Cardiac septum (tissue), 1 donor: ENCODE measurements at regions not wholly inside any gene's neighbourhood (a gene's known extent, or its start where the extent isn't known, plus 50 kb on each side); places are given as distances from the start of the nearest gene placed in this dataset.

ENCODE experiments used
- DNase-seq: peaks from one replicate; pipeline ENCODE4 v3.0.0-alpha.2; 2020; ENCODE audit warnings: low spot score
- intact Hi-C: fragments of 100-400 bp; cut with DNase I; formaldehyde crosslinking; loops from one replicate; pipeline ENCODE4 v1.14.0; 2022
- donor health status: DM: no; HTN: no; CAD: no.

GRCh38 chr9:86525182-86525581 is 171.0 kb upstream of the TUT7 start:
- no peak for DNase-seq
- intact Hi-C loops = no loop called here

GRCh38 chr9:86521977-86522376 is 167.8 kb upstream of the TUT7 start:
- DNase-seq = no peak
- intact Hi-C loops = no loop called here

- DNase-seq = no peak
- intact Hi-C loops = no loop called here
These were observed 167.1 kb upstream of the TUT7 start for GRCh38 chr9:86521322-86521721.

DNA sequence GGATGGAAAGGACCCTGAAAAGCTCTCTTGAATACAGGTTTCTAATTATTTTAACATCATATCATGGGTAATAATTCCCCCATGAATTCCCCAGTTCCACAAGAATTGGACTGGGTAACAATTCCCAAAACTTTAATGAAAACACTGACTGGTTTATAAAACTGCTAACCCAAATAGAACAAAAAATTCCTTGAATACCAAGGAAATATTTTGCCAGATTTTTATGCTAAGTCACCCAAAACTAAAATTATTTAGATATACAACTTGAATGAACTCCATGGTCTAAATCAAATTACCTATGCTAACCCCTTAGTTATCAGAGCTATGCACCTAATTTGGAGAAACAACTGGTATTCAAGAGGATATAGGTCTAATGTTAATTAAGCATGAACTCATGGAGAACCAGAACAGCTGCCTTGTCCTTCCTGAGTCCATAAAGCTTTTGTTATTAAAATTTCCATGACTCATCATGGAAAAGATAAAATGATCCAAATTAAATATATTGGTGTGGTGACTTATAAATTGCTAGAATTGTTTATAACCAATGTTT is 164.9 kb upstream of the TUT7 start:
- intact Hi-C loops = no loop called here
- DNase-seq = no peak

GRCh38 chr9:86517475-86517874 is 163.3 kb upstream of the TUT7 start:
- no peak for DNase-seq
- intact Hi-C loops = no loop called here

DNA sequence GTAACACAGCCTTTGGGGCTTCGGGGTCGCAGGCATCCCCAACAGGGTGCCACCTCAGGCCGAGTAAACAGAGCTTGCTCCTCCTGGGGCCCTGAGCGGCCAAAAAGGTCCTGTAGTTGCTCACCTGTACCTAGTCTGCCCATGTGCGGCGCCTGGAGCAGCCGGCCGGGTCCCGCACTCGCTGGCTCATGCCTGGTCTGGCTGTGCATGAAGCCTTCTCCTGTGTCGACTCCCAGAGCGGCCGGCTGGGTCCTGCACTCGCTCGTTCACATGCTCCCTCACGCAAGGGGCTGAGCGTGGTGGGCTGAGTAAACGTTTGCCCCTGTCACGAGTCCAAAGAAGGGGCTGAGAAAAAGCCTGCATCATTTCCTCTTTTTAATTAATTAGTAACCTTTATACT is 162.4 kb upstream of the TUT7 start:
- intact Hi-C loops = no loop called here
- DNase-seq = no peak

DNA sequence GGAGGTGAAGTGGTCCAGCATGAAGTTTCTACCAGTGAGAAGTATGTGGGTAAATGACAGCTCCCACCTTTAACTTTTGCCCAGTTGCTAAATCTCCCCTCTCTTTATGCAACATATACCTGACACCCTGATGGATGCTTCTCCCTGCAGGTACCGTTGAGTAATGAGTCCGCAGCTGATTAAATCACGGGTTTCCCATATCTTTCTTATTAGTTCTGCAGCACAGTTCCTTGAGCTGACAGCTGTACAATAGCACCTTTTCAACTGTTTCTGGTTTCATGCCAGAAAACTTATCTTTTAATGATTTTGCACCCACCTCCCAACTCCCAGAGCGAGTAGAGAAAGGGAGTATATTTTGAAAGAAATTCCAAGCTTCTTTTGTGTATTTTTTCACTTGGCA is 161.0 kb upstream of the TUT7 start:
- DNase-seq = no peak
- intact Hi-C loops = no loop called here

GRCh38 chr9:86513429-86513828 is 159.2 kb upstream of the TUT7 start:
- DNase-seq = no peak
- intact Hi-C loops = no loop called here

DNA sequence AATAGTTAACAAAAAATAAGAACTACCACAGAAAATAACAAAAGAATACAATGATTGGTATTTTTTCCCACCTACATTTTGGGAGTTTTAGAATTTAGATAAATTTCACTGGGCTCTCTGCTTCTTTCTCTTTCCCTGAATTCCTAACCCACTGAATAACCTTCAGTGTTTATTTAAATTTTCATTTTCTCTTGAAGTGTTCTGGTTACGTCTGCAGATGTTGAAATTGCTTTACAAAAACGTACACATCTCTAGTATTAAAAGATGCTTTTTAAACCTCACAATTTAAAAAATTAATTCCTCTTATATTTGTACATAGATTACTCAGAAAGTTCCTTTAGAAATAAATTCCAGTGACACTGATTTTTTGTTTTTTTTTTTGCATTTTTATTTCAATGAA is 158.7 kb upstream of the TUT7 start:
- no peak for DNase-seq
- intact Hi-C loops = no loop called here

DNA sequence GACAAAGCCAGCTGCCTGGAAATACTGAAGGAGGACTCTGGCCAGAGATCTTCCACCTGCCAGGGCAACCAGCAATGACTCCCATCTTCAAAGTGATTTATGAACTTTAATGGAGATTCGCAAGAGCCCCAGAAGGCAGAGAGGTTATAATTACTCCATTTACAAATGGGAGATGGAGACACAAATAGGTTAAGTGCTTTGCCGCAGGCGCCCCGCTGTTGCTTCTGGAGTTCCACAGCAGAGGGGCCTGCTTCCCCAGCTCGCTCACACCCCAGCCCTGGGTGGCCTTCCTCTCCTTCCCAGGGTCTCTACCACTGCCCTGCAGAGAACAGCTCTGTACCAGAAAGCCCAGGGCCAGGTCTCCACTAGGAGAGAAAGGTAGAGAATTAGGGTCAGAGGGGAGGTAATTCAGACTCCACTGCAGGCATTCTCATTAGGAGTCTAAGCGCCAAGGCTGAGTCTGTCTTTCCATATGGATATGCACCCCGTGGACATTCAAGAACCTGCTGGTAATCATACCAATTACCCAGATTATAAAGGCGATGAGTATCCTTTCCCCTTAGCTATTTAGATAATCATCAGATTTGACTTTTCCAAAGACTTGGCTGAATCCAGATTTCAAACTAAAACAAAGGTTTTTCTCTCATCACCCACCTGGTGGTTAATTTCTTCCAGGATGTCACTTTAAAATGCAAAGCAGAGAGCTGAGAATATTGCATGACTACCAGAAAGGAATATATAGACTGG is 157.6 kb upstream of the TUT7 start:
- intact Hi-C loops = no loop called here
- DNase-seq = no peak

- no peak for DNase-seq
- intact Hi-C loops = no loop called here
These were observed 154.1 kb upstream of the TUT7 start for GRCh38 chr9:86508208-86508903.

- DNase-seq = no peak
- intact Hi-C loops = no loop called here
These were observed 153.0 kb upstream of the TUT7 start for GRCh38 chr9:86507212-86507630.

GRCh38 chr9:86503942-86504341 is 149.7 kb upstream of the TUT7 start:
- intact Hi-C loops = no loop called here

DNA sequence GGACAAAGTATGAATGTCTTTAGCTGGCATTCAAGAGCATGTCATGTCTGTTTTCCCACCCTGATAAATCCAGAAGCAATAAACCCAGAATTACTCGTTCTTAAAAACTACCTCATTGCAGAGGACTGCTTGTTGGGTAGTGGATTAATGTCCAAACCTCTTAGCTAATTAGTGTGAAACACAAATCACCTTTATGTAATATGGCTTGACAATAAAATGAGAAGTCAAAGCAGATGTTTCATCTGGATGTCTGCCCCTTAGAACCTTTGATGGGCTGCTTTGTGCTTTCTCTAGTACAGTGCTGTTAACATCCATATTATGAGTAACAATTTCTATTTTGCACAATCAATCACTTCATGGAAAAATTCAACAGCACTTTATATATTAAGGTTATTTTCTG is 149.1 kb upstream of the TUT7 start:
- DNase-seq = no peak
- intact Hi-C loops = no loop called here

More at GRCh38 chr9:86503942-86504341, 149.7 kb upstream of the TUT7 start:
- no peak for DNase-seq

DNA sequence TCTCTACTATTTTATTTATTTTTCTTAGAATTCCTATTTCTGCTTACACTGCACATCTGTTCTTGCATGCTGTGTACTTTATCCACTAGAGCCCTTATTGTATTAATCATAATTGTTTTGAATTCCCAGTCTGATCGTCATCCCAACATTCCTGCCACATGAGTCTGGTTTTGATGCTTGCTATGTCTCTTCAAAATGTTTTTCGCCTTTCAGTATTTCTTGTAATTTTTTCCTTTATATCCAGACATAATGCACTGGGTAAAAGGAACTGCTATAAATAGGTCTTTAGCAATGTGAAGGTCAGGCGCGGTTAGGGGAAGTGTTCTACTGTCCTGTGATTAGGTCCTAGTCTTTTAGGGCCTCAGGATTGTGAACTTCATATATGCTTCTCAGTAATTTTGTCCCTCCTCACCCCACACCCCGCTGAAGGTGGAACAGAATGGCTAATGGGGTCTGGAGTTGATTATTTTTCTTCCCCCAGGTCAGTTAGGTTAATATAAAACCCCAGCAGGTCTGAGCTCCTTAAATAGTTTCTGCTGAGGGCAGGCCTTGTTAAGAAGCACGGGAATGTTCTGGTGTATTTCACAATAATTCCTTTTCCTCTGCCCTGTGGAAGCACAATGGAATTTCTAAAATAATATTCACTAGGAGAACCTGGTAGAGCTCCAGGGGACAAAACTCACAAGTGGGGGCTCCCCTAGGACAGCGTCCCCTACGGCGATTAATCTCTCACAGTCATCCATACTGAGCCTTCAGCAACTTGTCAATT is 146.6 kb upstream of the TUT7 start:
- intact Hi-C loops = no loop called here
- no peak for DNase-seq

DNA sequence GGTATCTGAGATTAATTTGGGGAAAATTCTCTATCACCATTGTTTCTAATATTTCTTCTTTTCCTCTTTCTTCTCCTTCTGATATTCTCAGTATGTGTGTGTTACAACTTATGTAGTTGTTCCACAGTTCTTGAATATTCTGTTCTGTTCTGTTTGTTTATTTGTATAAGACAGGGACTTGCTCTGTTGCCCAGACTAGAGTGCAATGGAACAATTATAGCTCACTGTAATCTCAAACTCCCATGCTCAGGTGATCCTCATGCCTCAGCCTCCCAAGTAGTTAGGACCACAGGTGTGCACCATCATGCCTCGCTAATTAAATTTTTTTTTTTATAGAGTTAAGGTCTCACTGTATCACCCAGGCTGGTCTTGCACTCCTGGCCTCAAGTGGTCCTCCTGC is 145.8 kb upstream of the TUT7 start:
- intact Hi-C loops = no loop called here
- DNase-seq = no peak

DNA sequence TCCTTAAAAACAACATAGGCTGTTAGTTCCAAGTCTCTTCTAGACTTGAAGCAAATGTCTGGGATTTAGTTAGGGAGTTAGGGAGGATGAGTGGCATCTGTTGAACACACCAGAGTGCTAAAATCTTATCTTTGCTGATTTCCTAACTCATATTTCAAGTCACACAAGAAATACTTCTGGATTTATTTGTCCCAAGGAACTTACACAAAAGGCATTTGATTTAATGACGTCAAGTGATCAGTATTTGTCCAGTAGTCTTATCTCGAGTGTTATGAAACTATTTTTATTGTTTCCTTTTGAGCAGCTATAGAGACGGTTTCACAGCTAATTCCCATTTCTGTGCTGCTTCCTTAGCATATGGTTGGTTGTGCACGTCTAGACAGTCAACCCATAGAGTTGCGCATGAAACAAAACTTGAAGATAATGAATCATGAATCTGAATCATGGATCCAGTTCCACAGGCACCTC is 140.5 kb upstream of the TUT7 start:
- intact Hi-C loops = no loop called here
- DNase-seq = no peak

- intact Hi-C loops = loop anchor here (2.0 kb wide), 1 partner anchor 833 kb away; no protein-coding TSS in a partner anchor
These were observed 137.5 kb upstream of the TUT7 start for GRCh38 chr9:86491468-86492266.

DNA sequence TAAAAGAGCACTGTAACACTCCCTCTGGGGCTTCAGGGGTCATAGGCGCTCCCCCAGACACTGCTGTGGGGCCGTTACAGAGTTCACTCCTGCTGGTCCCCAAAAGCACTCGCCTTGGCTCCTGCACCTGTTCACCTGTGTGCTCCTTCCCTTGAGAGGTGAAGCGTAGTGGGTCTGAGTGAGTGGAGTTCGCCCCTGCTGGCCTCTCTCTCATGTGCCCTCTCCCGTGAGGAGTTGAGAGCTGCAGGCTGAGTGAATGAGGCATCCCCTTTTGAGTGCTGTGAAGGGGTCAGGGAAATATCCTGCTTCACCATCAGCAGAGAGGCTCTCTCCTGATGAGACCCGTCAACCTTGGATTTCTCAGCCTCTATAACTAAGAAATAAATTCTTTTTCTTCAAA is 134.6 kb upstream of the TUT7 start:
- no peak for DNase-seq
- intact Hi-C loops = loop anchor here (10.0 kb wide), 1 partner anchor 456 kb away; the partner anchor contains the start of gene GAS1

More at GRCh38 chr9:86491468-86492266, 137.5 kb upstream of the TUT7 start:
- no peak for DNase-seq
